ENCODE measurements at regions not wholly inside any gene's neighbourhood (a gene's known extent, or its start where the extent isn't known, plus 50 kb on each side); places are given as distances from the start of the nearest gene placed in this dataset.
"Not testable (repeated sequence)": the region's sequence is repeated elsewhere in the genome, so short reads cannot be mapped to it uniquely, and the experiment has no call there.

GRCh38 chr13:50415428-50415827 is 400.2 kb downstream of the KCNRG start:
- DNase-seq (ENCODE audit: low spot score) = no peak

- DNase-seq (ENCODE audit: low spot score) = no peak
Observed at GRCh38 chr13:50417597-50417996, 402.4 kb downstream of the KCNRG start.

- DNase-seq (ENCODE audit: low spot score) = peak; percentile 19
Observed at GRCh38 chr13:50419331-50419865, 404.2 kb downstream of the KCNRG start.

- peak; percentile 76 for DNase-seq (ENCODE audit: low spot score)
Observed at GRCh38 chr13:50419896-50420295, 404.7 kb downstream of the KCNRG start.

GRCh38 chr13:50420718-50421472 is 405.7 kb downstream of the KCNRG start:
- no peak for DNase-seq (ENCODE audit: low spot score)

- DNase-seq (ENCODE audit: low spot score) = no peak
Observed at GRCh38 chr13:50421473-50422130, 406.4 kb downstream of the KCNRG start.

GRCh38 chr13:50422181-50423148 is 407.2 kb downstream of the KCNRG start:
- no peak for DNase-seq (ENCODE audit: low spot score)

GRCh38 chr13:50424993-50425392 is 409.7 kb downstream of the KCNRG start:
- DNase-seq (ENCODE audit: low spot score) = no peak

- DNase-seq (ENCODE audit: low spot score) = no peak
Observed at GRCh38 chr13:50425772-50426171, 410.5 kb downstream of the KCNRG start.

GRCh38 chr13:50426927-50427326 is 411.7 kb downstream of the KCNRG start:
- DNase-seq (ENCODE audit: low spot score) = no peak

GRCh38 chr13:50427511-50427910 is 412.3 kb downstream of the KCNRG start:
- DNase-seq (ENCODE audit: low spot score) = not testable (repeated sequence)

- no peak for DNase-seq (ENCODE audit: low spot score)
Observed at GRCh38 chr13:50428183-50428877, 413.1 kb downstream of the KCNRG start.

- no peak for DNase-seq (ENCODE audit: low spot score)
Observed at GRCh38 chr13:50435011-50435410, 408.5 kb downstream of the DLEU7 start.

- no peak for DNase-seq (ENCODE audit: low spot score)
Observed at GRCh38 chr13:50437252-50437651, 406.2 kb downstream of the DLEU7 start.

- DNase-seq (ENCODE audit: low spot score) = no peak
Observed at GRCh38 chr13:50438351-50438750, 405.1 kb downstream of the DLEU7 start.

- DNase-seq (ENCODE audit: low spot score) = no peak
Observed at GRCh38 chr13:50441130-50441529, 402.4 kb downstream of the DLEU7 start.

GRCh38 chr13:50444726-50445125 is 398.8 kb downstream of the DLEU7 start:
- DNase-seq (ENCODE audit: low spot score) = no peak

GRCh38 chr13:50446611-50447010 is 396.9 kb downstream of the DLEU7 start:
- DNase-seq (ENCODE audit: low spot score) = no peak

- DNase-seq (ENCODE audit: low spot score) = no peak
Observed at GRCh38 chr13:50448535-50448998, 394.9 kb downstream of the DLEU7 start.

GRCh38 chr13:50449465-50449864 is 394.0 kb downstream of the DLEU7 start:
- DNase-seq (ENCODE audit: low spot score) = no peak

GRCh38 chr13:50450279-50450678 is 393.2 kb downstream of the DLEU7 start:
- no peak for DNase-seq (ENCODE audit: low spot score)

All from umbilical cord (tissue), 1 donor.